HCT116 (cell line): ENCODE measurements at regions not wholly inside any gene's neighbourhood (a gene's known extent, or its start where the extent isn't known, plus 50 kb on each side); places are given as distances from the start of the nearest gene placed in this dataset.

Experiments
- CTCF ChIP-seq, 3 experiments: fragments of 200-600 bp in 1 of 3; sonication (generic) in 1 of 3; IDR thresholded peaks in 2 of 3; conservative IDR thresholded peaks in 1 of 3; 2 replicates each; pipeline ENCODE4 v1.5.1; 2012 to 2017; ENCODE audit warnings: low read depth in 2 of 3, low read length in 2 of 3, antibody characterized with exemption in 1 of 3, borderline replicate concordance in 1 of 3, control low read depth in 1 of 3, mild to moderate bottlenecking in 1 of 3, mixed read lengths in 1 of 3, mixed run types in 1 of 3, moderate library complexity in 1 of 3; ENCODE audit not compliant: insufficient read depth in 1 of 3
- EZH2 ChIP-seq: fragments of 200-600 bp; sonication (generic); IDR thresholded peaks from 2 replicates; pipeline ENCODE4 v1.6.1; 2017; ENCODE audit warnings: antibody characterized with exemption, mixed run types
- MAX ChIP-seq: IDR thresholded peaks from 2 replicates; pipeline ENCODE4 v1.6.1; 2012
- POLR2A ChIP-seq: IDR thresholded peaks from 2 replicates; pipeline ENCODE4 v1.7.0; 2011; ENCODE audit warnings: borderline replicate concordance; ENCODE audit not compliant: insufficient read depth, insufficient read length; ENCODE audit errors: extremely low read depth
- REST ChIP-seq: IDR thresholded peaks from 2 replicates; pipeline ENCODE4 v1.6.1; 2012; ENCODE audit warnings: low read depth
- SIN3A ChIP-seq: IDR thresholded peaks from 2 replicates; pipeline ENCODE4 v1.6.1; 2012; ENCODE audit warnings: low read depth
- SP1 ChIP-seq: IDR thresholded peaks from 2 replicates; pipeline ENCODE4 v1.6.1; 2012; ENCODE audit warnings: low read depth
- TCF7L2 ChIP-seq: IDR thresholded peaks from 2 replicates; pipeline ENCODE4 v1.7.0; 2011; ENCODE audit warnings: borderline replicate concordance, inconsistent platforms; ENCODE audit not compliant: insufficient read depth, insufficient read length; ENCODE audit errors: extremely low read depth
- YY1 ChIP-seq: IDR thresholded peaks from 2 replicates; pipeline ENCODE4 v1.6.1; 2011; ENCODE audit warnings: low read length, low read depth, moderate library complexity, mild to moderate bottlenecking; ENCODE audit not compliant: insufficient replicate concordance; ENCODE audit errors: extremely low read depth
- ZNF274 ChIP-seq: fragments of 200-500 bp; sonication (Bioruptor generic); IDR thresholded peaks from 2 replicates; pipeline ENCODE4 v1.6.1; 2014; ENCODE audit warnings: mild to moderate bottlenecking, low read depth, low read length, inconsistent platforms

GRCh38 chr17:31594416-31594815, 202.9 kb downstream of the RAB11FIP4 start:
- TF ChIP-seq POLR2A (no peak), MAX (no peak), SP1 (no peak), CTCF (IDR thresholded peaks at IDR 0.05 in 2 of 3, conservative IDR thresholded peaks at IDR 0.05 in 1 of 3; ENCODE audit: borderline replicate concordance in 1 of 3, insufficient read depth in 1 of 3, low read depth in 2 of 3, low read length in 2 of 3) (no peak), SIN3A (no peak), ZNF274 (no peak), REST (no peak), EZH2 (no peak), TCF7L2 (no peak), YY1 (no peak)
